ENCODE measurements at regions not wholly inside any gene's neighbourhood (a gene's known extent, or its start where the extent isn't known, plus 50 kb on each side); places are given as distances from the start of the nearest gene placed in this dataset.

DNA sequence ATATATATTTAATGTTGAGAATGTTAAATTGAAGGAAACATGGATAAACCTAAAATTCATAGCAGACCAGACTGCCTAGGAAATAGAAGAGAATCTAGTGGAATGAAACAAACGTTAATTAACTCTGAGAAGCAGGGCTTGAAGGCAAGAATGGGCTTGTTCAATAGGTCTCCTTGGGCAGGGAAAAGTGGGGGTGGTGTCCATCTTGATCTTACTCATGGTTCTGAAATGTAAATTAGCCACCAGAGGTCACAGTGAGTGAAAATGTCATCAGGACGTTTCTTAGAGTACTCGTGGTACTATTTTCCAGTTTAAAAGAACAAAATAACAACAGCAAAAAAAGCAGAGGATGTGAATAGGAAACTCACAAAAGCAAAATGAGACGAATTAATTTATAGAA lies 66.8 kb upstream of the BTBD3 start (continued):
- TF ChIP-seq, protein P1, sequence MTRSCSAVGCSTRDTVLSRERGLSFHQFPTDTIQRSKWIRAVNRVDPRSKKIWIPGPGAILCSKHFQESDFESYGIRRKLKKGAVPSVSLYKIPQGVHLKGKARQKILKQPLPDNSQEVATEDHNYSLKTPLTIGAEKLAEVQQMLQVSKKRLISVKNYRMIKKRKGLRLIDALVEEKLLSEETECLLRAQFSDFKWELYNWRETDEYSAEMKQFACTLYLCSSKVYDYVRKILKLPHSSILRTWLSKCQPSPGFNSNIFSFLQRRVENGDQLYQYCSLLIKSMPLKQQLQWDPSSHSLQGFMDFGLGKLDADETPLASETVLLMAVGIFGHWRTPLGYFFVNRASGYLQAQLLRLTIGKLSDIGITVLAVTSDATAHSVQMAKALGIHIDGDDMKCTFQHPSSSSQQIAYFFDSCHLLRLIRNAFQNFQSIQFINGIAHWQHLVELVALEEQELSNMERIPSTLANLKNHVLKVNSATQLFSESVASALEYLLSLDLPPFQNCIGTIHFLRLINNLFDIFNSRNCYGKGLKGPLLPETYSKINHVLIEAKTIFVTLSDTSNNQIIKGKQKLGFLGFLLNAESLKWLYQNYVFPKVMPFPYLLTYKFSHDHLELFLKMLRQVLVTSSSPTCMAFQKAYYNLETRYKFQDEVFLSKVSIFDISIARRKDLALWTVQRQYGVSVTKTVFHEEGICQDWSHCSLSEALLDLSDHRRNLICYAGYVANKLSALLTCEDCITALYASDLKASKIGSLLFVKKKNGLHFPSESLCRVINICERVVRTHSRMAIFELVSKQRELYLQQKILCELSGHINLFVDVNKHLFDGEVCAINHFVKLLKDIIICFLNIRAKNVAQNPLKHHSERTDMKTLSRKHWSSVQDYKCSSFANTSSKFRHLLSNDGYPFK (CRISPR knock-in tag; IDR thresholded peaks at IDR 0.05; ENCODE audit: borderline replicate concordance), result no peak
- TF ChIP-seq CBX1 (IDR thresholded peaks at IDR 0.05; ENCODE audit: low read depth), result no peak

DNA sequence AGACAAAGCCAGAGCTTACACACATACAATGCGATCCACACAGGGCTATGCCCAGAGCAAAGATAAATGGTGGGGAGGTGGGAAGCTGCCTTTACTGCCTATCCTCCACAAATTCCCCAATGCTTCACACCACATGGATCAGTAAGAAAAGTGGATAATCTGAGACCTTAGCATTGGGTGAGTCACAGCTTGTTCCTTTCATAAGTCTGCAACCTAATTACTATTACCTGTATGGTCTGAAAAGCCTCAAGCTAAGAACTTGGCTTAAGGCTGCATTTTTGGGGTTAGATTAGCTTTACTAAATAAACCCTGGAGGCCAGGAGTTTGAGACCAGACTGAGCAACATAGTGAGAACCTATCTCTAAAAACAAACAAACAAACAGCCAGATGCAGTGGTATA lies 66.0 kb upstream of the BTBD3 start:
- 94% methylated on average over 1 of the region's 1 CpG for WGBS (ENCODE audit: low lambda C conversion rate)
- CTCF ChIA-PET (ENCODE audit: low intra/inter-chr PET ratio, low total read pairs), result no interaction called here
- FAIRE-seq (no peak), ATAC-seq (no peak), DNase-seq (ENCODE audit: low spot score) (no peak)
- no peak for TF ChIP-seq TCF7 (IDR thresholded peaks at IDR 0.05; ENCODE audit: low read depth)
- TF ChIP-seq SP5 (CRISPR knock-in tag; IDR thresholded peaks at IDR 0.05; ENCODE audit: borderline replicate concordance, low read depth), result no peak
- no peaks in the 10 kb centered on the region for H3K9me3 ChIP-seq (ENCODE audit: low read length)
- intact Hi-C loops (cut with micrococcal nuclease; ENCODE audit: unreplicated experiment), result no loop called here
- no peak overlapping the region for H2AFZ ChIP-seq (ENCODE audit: low read length)
- no peak overlapping the region for H3K27ac ChIP-seq (ENCODE audit: extremely low read length, insufficient read depth, low read length)
- no TSS peak for BruUV-seq (replicated peaks)
- H3K4me2 ChIP-seq (ENCODE audit: low read depth, low read length), result no peak overlapping the region
- POLR2A ChIA-PET, result no interaction called here
- H3K79me2 ChIP-seq (ENCODE audit: insufficient read depth, low read length), result no peaks in the 10 kb centered on the region
- H4K20me1 ChIP-seq (ENCODE audit: insufficient read depth, low read length), result no peaks in the 10 kb centered on the region
- H3K4me3 ChIP-seq (replicated peaks in 1 of 3; ENCODE audit: insufficient read depth in 1 of 3, low read depth in 2 of 3, low read length in 3 of 3), result no peak overlapping the region
- no peaks in the 10 kb centered on the region for H3K4me1 ChIP-seq (ENCODE audit: insufficient read depth, low read length)
- H3K9ac ChIP-seq (ENCODE audit: insufficient read depth, low read depth, low read length), result no peak overlapping the region
- in situ Hi-C loops (cut with HindIII; ENCODE audit: extremely low pct_ligation_motif_present, low pct_unique_long_range_greater_than_20kb), result no loop called here
- H3K36me3 ChIP-seq (replicated peaks in 1 of 2; ENCODE audit: control insufficient read depth in 1 of 2, insufficient read depth in 2 of 2, low read length in 2 of 2), result no peaks in the 10 kb centered on the region
- no peaks in the 10 kb centered on the region for H3K27me3 ChIP-seq (ENCODE audit: control insufficient read depth in 1 of 2, insufficient read depth in 2 of 2, low read length in 2 of 2)

DNA sequence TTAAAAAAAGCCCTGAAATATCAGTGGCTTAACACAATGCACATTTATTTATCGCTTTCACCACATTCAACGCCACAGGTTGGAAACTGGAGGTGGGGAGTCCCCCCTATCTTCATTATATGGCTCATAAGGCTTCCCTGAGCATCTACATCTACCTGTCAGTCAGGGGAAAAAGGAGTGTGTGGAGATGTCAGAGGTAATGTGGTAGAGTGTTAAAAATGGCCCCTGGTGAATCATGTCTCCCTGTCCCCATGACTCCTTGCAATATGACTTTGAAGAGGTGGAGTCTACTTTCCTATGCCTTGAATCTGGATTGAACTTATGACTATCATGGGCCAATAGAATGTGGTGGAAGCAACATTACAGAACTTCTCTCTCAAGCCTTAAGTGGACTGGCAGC lies 65.5 kb upstream of the BTBD3 start:
- FAIRE-seq, result no peak
- WGBS (ENCODE audit: low lambda C conversion rate), result 2% methylated on average over 2 of the region's 2 CpGs
- no peaks in the 10 kb centered on the region for H3K27me3 ChIP-seq (ENCODE audit: control insufficient read depth in 1 of 2, insufficient read depth in 2 of 2, low read length in 2 of 2)
- H3K27ac ChIP-seq (ENCODE audit: extremely low read length, insufficient read depth, low read length), result no peak overlapping the region
- in situ Hi-C loops (cut with HindIII; ENCODE audit: extremely low pct_ligation_motif_present, low pct_unique_long_range_greater_than_20kb), result no loop called here
- no peak overlapping the region for H2AFZ ChIP-seq (ENCODE audit: low read length)
- no peak overlapping the region for H3K4me3 ChIP-seq (replicated peaks in 1 of 3; ENCODE audit: insufficient read depth in 1 of 3, low read depth in 2 of 3, low read length in 3 of 3)
- no peaks in the 10 kb centered on the region for H4K20me1 ChIP-seq (ENCODE audit: insufficient read depth, low read length)
- CTCF ChIA-PET (ENCODE audit: low intra/inter-chr PET ratio, low total read pairs), result no interaction called here
- TF ChIP-seq ZNF3 (CRISPR knock-in tag; IDR thresholded peaks at IDR 0.05) (no peak), MLLT10 (CRISPR knock-in tag; IDR thresholded peaks at IDR 0.05) (no peak), TSC22D2 (CRISPR knock-in tag; IDR thresholded peaks at IDR 0.05; ENCODE audit: borderline replicate concordance) (no peak), STAT5B (CRISPR knock-in tag; IDR thresholded peaks at IDR 0.05) (no peak), AHR (CRISPR knock-in tag; IDR thresholded peaks at IDR 0.05) (no peak), MAFG (CRISPR knock-in tag; IDR thresholded peaks at IDR 0.05) (no peak), FOXC1 (CRISPR knock-in tag; IDR thresholded peaks at IDR 0.05; ENCODE audit: borderline replicate concordance) (no peak)
- TF ChIP-seq, protein P2, sequence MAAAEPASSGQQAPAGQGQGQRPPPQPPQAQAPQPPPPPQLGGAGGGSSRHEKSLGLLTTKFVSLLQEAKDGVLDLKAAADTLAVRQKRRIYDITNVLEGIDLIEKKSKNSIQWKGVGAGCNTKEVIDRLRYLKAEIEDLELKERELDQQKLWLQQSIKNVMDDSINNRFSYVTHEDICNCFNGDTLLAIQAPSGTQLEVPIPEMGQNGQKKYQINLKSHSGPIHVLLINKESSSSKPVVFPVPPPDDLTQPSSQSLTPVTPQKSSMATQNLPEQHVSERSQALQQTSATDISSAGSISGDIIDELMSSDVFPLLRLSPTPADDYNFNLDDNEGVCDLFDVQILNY (CRISPR knock-in tag; conservative IDR thresholded peaks at IDR 0.05), result no peak
- DNase-seq (ENCODE audit: low spot score), result no peak
- H3K36me3 ChIP-seq (replicated peaks in 1 of 2; ENCODE audit: control insufficient read depth in 1 of 2, insufficient read depth in 2 of 2, low read length in 2 of 2), result no peaks in the 10 kb centered on the region
- H3K4me2 ChIP-seq (ENCODE audit: low read depth, low read length), result no peak overlapping the region
- ATAC-seq, result no peak
- H3K79me2 ChIP-seq (ENCODE audit: insufficient read depth, low read length), result no peaks in the 10 kb centered on the region
- H3K9me3 ChIP-seq (ENCODE audit: low read length), result no peaks in the 10 kb centered on the region
- H3K4me1 ChIP-seq (ENCODE audit: insufficient read depth, low read length), result no peaks in the 10 kb centered on the region
- no TSS peak for BruUV-seq (replicated peaks)
- no peak overlapping the region for H3K9ac ChIP-seq (ENCODE audit: insufficient read depth, low read depth, low read length)
- POLR2A ChIA-PET, result no interaction called here
- intact Hi-C loops (cut with micrococcal nuclease; ENCODE audit: unreplicated experiment), result no loop called here
